ENCODE measurements at regions not wholly inside any gene's neighbourhood (a gene's known extent, or its start where the extent isn't known, plus 50 kb on each side); places are given as distances from the start of the nearest gene placed in this dataset.

DNA sequence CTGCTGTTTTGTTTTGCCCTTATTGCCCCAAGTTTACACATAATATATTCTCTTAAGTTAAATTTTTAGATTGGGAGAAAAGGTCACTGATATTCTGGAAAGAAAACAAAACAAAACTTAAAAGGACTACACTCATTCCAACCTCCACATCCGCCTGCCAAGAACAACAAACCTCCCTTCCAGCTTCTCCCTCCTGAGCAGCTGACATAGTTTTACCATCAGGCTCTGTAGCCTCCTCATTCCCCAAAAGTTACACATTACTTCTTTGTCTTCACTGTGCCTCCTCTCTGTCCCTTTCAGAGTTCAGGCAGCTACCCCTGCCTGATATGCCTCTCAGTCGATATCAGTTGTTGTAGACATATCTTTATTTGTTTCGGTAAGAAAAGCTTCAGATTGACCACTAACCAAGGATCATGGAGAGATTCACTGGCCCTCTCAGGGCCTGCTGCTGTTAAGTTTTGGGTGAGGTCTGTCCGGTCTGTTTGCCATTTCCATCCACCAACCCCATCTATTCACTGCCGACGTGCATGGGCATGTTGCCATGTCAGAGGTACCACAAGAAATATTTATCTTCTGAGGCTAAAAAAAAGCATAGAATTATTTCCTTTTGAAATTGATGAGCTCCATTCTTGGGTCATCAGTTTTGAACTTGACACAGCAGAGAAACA, 164.1 kb downstream of the GASK1B start:
- no peak for DNase-seq (ENCODE audit: low read depth)

DNA sequence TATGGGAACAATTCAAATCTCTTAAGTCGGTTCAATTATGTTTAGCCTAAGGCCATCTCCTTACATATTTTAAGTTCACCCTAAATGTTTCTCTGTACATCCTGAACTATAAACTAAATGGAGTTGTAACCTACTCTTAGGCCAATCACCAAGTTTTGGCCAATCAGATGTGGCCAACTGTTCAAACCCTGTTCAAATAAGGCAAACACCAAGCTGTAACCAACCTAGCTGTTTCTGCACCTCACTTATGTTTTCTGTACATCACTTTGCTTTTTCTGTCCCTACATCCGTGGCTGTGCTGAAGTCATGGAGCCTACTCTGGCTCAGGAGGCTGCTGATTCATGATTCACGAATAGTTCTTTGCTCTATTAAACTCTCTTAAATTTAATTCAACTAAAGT, 165.3 kb downstream of the GASK1B start:
- DNase-seq (ENCODE audit: low read depth): no peak

DNA sequence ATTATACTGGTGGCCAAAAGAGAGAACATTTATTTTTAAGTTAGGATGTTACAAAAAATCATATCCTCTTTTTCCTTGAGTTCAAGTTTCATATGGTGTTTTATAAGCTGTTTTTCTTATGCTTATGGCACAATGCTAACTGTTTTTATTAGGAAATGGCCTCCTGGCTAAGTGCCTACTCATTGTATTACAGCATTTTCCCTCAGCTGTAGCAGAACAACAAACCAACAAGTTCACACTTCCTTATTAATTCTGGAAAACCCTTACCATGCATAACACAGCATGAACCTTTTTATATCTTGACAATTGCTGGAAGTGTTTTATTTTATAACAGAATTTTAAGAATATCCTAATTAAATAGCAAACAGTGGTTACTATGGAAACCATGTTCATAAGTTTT, 165.8 kb downstream of the GASK1B start:
- no peak for DNase-seq (ENCODE audit: low read depth)

DNA sequence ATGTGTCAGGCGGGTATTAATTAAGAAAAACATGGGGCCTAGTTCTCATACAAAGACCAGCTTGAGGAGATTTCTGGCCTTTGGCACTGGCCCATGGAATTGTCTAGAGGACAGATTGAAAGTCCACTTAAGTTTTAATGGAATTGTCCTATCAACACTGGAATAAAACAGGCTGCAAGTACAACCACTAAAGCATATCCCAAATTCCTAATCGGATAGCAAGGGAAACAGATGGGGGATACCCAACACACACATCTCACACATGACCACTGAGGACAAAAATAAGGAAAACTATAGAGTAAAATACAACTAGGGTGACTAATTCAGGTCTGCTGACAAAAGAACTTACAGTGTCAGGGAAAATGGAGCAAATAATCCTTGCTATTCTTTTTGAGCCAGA, 167.8 kb downstream of the GASK1B start:
- DNase-seq (ENCODE audit: low read depth): no peak

DNA sequence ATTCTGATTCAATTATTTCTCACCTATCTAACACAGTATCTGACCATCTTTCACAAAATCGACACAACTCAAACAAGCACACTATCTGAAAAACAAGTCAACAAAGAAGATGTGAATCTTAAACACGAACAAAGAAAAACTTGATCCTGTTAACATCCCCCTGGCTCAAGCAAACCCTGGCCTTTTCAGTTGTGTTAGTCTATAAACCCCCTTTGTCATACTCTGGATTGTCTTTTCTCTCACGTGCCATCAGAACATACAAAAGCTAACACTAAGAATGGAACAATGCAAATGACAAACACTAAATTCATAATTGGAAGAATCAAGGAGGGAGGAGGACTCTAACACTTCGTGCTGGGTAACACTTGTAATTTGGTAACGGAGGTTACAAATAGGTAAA, 168.7 kb downstream of the GASK1B start:
- no peak for DNase-seq (ENCODE audit: low read depth)

DNA sequence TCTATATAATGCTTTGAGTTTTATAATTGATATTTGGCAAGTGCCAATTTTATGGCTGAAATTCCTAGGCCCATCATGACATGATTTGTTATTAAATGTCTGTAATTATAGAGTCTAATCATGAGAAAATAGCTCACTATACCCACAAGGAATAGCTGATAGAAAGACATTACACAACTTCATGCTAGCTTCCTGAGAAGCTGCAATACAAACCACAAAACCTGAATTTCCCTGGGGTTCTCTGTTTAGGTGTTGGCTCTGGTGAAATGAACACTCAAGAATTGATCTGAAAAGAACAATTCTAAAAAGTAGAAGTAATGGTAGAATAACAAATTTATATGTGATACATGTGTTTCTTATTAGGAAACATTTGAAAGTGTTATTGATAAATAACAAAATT, 169.6 kb downstream of the GASK1B start:
- no peak for DNase-seq (ENCODE audit: low read depth)

DNA sequence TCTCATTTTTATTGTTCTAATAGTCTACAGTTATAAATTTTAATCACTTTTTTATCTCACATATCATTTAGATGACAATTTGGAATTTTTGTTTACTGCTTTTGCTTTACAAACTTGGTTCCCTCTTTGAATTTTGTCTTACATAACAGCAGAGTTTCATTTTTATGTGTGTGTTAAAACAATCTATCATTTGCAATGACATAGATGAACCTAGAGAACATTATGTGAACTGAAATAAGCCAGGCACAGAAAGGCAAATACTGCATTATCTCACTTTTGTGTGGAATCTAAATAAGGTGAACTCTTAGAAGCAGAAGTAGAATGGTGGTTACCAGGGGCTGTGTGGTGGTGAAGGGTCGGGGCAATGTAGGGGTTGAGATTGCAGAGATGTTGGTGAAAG, 170.7 kb downstream of the GASK1B start:
- no peak for DNase-seq (ENCODE audit: low read depth)

DNA sequence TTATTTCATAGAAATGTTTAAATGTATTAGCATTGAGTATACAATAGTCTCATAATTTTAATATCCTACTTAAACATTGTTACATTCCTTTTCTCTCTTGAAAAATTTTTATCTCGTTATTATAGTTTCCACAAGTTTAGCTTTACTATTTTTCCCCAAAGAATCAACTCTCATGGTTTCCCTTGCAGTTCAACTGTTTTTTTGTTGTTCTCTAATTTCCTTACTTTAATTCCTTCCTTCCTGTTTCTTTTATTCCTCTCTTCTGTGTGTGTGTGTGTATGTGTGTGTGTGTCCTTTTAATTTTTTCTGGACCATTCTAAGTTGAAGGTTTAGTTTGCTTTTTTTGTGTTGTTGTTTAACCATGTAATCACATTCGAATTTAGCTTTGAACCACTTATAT, 171.1 kb downstream of the GASK1B start:
- no peak for DNase-seq (ENCODE audit: low read depth)

DNA sequence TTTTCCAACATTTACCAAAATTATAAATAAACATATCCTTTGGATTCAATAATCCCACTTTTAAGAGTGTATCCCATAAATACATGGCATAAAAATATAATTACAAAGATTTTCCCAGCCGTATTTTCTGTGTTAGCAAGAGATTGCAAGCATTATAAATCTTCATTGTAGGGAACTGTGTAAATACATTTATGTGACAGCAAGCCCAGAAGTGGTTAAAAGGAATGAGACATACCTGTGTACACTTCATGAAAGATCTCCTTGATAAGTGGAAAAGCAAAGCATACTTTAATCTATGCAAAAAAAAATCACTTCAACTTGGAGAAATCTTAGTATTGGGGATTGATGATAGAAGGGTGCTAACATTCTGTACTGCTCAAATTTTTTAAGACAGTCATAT, 173.1 kb downstream of the GASK1B start:
- DNase-seq (ENCODE audit: low read depth): no peak

DNA sequence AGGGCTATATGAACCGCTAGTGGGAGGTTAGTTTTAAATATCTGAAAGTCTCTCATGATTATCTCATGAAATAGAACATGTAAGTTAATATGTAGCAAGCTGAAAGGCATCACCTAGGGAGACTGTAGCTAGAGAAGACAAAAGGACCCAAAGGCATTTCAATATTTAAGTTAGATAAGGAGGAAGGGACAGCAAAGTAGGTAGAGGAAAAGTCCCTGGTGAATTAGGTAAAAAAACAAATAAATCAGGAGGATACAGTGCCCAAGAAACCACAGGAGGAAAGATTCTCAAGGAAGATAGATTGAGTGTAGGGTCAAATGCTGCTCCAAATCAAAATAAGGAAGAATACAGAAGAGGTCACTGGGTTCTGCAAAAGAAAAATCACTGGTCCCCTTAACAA, 175.5 kb downstream of the GASK1B start:
- DNase-seq (ENCODE audit: low read depth): no peak

DNA sequence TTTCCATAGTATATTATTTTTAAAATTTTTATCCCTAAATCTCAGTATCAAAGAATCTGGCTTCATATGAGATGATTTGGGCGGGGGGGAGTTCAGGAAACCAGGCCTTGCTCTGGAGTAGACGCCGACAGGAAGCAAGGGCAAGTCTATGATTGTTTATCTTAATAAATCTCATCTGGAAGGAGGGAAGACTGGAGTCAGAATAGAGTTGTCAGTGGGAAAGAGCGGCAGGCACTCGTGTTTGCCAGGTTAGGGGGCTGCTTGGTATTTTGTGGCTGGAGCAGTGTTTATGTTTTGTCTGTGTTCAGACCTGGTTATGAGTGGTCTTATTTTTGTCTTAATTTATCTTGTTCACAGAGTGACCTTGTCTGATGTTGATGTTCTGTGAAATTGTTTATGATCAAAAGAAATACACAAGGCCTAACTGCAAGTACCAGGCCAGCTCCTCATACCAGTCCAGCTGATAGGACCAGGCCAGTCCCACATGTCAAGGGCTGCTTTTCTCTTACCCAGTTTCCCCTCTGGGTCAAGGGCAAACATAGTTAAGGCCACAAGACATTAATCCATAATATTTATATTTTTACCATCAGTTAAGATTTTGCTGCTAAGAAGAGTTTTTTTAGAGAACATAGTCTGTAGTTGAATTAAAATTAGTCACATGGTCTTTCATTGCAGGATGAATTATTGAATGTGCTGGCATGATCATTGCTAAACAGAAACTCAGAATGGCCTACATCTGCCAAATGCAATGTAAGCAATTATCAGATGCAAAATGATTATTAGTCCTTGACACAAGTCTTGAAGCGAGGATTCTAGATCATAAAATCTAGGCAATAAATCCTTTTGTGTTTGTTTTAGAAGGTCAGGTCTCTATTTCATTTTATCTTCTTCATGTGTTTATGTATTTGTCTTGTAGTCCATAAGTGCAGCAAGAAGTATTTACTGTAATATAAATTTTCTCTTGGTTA, 176.5 kb downstream of the GASK1B start:
- DNase-seq (ENCODE audit: low read depth): no peak

DNA sequence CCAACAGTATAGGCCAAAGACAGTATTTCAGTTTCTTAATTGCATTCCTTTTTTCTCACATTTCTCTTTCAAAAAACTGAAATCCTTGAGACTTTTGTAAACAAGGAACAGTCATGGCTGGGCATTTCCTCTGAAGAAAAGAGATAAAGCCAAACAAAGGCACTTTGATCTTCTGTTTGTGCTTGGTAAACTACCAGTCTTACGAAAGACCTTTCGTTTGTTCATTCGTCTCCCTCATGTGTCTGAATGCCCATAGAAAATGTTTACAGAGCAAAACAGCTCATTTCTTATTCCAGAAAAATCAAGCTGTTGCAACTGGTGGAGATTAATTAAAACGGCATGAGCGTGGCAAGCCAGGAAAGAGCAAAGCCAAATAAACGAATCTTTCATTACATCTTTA, 178.0 kb downstream of the GASK1B start:
- no peak for DNase-seq (ENCODE audit: low read depth)

DNA sequence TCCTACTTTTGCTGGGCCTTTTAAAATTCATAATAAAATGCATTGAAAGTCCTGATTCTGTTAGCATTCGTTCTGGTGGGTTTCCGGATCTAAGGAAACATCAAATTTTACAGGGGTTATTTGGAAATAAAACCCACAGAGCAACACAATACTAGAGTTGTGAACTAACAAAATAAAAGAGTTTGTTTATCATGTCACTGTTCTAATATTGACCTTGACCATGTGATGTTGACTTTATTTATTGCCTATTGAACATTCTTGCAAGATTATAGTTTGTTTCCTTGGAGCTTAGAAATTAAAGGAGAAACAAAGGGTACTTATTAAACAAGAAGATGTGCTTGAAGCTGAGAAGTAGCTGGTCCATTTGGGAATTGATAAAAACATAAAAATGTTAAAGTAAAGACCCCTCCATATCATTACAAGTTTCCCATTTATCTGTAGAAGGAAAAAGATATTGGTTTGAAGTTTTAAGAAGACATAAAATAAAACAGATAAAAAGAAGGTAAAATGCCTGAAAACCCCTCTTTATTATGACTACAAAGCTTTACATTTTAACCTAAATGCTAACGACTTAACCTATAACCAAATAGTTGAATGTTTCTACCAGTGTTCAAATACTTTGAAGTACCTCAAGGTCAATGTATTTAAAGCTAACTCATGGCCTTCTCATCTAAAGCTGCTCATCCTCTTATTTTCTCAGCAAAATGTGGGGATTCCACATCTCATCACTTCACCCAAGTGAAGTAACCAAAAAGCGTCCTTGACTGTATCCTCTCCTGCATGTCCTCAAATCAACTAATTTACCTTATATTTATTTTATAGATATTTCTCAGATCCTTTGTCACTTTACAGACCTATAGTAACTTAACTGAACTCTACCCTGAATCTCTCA, 179.6 kb downstream of the GASK1B start:
- DNase-seq (ENCODE audit: low read depth): no peak

DNA sequence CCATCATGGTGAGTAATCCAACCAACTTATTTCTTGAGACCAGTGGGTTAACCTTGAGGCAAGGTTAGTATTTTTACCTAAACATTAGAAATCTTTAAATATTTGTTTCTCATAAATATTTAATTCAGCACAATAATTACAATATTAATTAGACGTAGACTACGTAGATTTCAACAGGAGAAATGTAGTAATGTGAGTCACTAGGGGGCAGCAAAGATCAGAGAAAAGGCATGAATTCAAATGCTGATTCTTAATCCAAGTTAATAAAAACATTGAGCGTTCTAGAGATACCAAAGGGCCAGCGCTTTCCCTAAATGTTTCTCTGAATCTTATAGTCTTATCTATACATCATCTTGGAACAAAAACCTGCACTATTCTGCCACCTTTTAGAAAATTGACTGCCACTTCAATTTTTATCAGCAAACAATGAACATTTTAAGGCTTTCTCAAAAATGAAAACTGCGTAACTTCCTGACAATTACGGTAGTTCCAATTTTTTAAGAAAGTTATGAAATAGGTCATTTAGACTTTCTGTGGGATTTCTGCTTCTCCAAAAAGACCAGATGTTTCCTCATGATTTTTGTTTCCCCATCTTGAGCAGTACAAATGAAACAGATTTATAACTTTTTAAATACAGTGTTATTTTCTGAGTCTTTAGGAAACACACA, 180.7 kb downstream of the GASK1B start:
- DNase-seq (ENCODE audit: low read depth): peak; percentile 31

DNA sequence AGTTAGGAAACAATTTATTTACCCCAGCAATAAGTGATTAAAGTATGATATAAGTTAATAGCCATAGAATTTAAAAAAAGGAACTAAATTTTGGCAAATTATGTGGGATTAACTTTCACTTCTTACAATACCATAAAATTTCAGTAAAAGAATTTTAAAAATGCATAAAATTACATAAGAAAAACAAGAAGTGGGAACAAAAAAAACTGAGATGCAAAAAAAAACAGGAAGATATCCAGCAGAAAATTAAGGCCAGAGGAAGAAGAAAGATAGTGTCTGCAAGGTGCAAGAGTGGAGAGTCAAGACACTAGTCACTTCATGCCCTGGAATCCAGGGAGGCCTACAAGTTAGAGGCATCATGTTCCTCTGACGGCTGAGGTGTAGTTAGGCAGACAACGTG, 184.2 kb downstream of the GASK1B start:
- DNase-seq (ENCODE audit: low read depth): no peak

DNA sequence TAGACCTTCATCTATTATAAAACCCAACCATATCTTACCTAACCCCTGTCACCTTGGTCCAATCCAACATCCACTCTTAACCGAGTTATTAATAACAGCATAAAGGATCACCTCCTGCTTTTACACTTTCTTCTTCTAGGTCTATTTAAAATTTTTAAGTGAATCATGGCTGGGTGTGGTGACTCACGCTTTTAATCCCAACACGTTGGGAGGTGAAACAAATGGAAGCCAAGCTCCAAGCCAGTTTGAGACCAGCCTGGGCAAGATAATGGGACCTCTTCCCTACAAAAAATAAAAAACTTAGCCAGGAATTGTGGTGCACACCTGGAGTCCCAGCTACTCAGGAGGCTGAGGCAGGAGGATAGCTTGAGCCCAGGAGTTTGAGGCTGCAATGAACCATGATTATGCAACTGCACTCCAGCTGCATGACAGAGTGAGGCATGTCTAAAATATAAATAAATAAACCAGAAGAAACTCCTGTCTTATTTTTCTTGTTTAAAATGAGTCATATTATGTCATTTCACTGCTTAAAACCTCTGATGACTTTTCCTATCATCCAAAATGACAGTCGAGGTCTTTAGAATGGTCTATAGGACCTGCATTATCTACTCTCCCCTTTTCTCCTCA, 188.4 kb downstream of the GASK1B start:
- DNase-seq (ENCODE audit: low read depth): peak; percentile 26

DNA sequence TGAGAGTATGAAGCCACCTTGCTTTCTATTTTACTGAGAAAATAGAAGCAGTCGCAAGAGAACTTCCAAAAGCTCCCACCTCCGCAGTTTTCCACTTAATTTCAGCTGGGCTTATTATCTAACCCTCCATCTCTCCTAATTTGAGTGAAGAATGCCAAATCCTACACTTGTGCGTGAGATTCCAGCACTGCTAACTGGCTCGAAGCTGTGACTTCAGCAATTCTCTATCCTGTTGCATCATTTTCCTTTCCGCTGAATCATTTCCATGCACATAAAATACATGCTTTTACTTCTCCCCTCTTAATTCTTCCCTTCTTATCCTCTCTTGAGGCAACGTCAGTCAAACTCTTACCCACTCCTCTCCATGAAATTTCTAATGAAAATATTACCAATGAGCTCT, 189.5 kb downstream of the GASK1B start:
- no peak for DNase-seq (ENCODE audit: low read depth)

DNA sequence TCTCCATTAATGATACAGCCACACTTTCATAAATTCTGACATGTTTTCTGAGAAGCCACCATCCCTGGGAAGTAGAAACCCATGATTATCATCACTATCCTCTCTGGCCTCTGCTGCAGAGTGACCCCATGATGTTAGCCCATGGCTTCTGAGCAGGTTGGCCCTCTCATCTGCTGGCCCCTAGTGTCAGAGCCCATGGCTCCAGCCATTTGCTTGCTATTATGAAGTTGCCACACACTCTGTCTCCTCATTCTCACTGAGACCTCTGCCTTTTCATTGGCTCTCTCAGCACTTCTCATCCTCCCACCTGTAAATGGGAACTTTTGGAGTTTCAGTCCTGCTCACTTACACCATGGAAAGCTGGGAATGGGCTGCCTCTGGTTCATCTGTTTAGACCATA, 192.7 kb downstream of the GASK1B start:
- no peak for DNase-seq (ENCODE audit: low read depth)

DNA sequence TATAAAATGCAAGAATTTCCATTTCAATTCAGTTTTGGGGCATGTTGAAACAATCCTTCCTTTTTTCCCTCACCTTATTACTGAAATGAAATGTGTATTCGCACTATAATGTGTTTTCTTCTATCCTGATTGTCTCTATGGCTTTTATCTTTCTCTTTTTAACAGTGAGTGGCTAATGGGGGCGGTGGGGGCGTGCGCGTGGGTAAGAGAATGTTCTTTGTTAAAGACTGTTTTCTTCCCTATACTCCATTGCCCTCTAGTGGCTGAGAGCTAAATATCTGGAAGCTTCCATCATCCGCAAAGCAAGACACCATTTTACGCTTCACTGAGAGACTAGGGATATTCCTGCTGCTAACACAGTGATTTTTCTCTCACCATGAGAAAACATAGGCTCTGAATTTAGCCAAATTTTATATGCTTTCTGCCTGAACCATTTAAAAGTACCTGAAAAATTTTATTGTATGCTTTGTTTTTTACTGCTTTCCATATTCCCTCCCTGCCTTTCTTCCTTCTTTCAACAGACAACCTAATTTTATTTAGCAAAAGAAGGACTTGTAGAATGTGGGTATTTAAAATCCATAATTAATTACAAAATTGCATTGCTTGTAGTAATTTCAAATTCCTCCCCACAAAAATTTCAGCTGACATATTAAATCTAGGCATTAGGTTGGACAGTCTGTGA, 194.0 kb downstream of the GASK1B start:
- peak; percentile 70 for DNase-seq (ENCODE audit: low read depth)

DNA sequence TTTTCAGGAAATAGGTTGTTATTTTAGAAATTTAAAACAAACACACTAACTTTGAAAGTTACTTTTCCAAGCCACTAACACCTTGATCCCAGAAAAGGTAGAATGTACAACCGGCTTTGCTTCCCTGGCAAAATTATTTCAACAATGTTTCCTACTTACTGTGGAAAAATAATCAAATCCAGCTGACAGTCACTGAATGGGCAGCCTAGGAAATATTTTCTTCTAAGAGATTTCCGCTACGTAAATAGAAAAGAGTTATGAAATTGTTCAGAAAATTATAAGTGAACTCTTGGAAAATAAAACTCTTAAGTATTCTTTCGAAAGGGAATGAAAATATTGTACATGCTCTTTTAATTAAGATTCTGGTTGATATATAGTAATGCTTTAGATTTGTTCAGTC, 195.7 kb downstream of the GASK1B start:
- no peak for DNase-seq (ENCODE audit: low read depth)
